Caco-2 (cell line): ENCODE measurements at regions not wholly inside any gene's neighbourhood (a gene's known extent, or its start where the extent isn't known, plus 50 kb on each side); places are given as distances from the start of the nearest gene placed in this dataset.

Source experiments
- BruUV-seq: library from RNA; stranded (reverse); fragments of 400-500 nt; replicated peaks from 2 replicates; lab custom pipeline; 2021; lab: Mats Ljungman, UMichigan
- CTCF ChIA-PET: fragments of 300-600 bp; sonication (Branson Sonifier 250); formaldehyde crosslinking; loops from one replicate; lab custom pipeline; 2022; ENCODE audit warnings: antibody characterized with exemption; lab: Charles Lee
- POLR2A ChIA-PET: fragments of 300-600 bp; sonication (Branson Sonifier 250); formaldehyde crosslinking; loops from one replicate; lab custom pipeline; 2022; ENCODE audit warnings: antibody characterized with exemption; lab: Charles Lee
- DNase-seq, 2 experiments: peaks; one replicate each; pipeline versions ENCODE4 v3.0.0 to v3.0.0-alpha.2; 2020 to 2022
- H3K27me3 ChIP-seq: replicated peaks from 2 replicates; pipeline ENCODE4 v1.6.0; 2011; ENCODE audit warnings: low read length; ENCODE audit not compliant: control insufficient read depth, insufficient read depth
- H3K36me3 ChIP-seq: 2 replicates; pipeline ENCODE4 v1.5.1; 2011; ENCODE audit warnings: low read length; ENCODE audit not compliant: control insufficient read depth, insufficient read depth
- H3K4me1 ChIP-seq: fragments of 250-450 bp; sonication (Bioruptor Pico); 2 replicates; pipeline ENCODE4 v1.5.1; 2020; ENCODE audit warnings: mild to moderate bottlenecking
- H3K4me3 ChIP-seq: 2 replicates; pipeline ENCODE4 v1.5.1; 2011; ENCODE audit warnings: low read depth, mild to moderate bottlenecking, control low read depth, low read length
- H3K9me3 ChIP-seq: fragments of 250-450 bp; sonication (Bioruptor Pico); 2 replicates; pipeline ENCODE4 v1.5.1; 2020; ENCODE audit warnings: mild to moderate bottlenecking, moderate library complexity
- H3K27ac Mint-ChIP-seq: one replicate; pipeline ENCODE4 v1.8.0; 2022; ENCODE audit warnings: mixed read lengths; ENCODE audit not compliant: unreplicated experiment
- H3K27me3 Mint-ChIP-seq: one replicate; pipeline ENCODE4 v1.8.0; 2022; ENCODE audit warnings: mixed read lengths; ENCODE audit not compliant: insufficient read depth, unreplicated experiment
- H3K36me3 Mint-ChIP-seq: one replicate; pipeline ENCODE4 v1.8.0; 2022; ENCODE audit warnings: mild to moderate bottlenecking, mixed read lengths; ENCODE audit not compliant: insufficient read depth, unreplicated experiment
- H3K4me1 Mint-ChIP-seq: one replicate; pipeline ENCODE4 v1.8.0; 2022; ENCODE audit warnings: low read depth, mixed read lengths; ENCODE audit not compliant: unreplicated experiment
- H3K4me3 Mint-ChIP-seq: one replicate; pipeline ENCODE4 v1.8.0; 2022; ENCODE audit warnings: mild to moderate bottlenecking, moderate library complexity, mixed read lengths; ENCODE audit not compliant: unreplicated experiment
- H3K9me3 Mint-ChIP-seq: one replicate; pipeline ENCODE4 v1.8.0; 2022; ENCODE audit warnings: mixed read lengths; ENCODE audit not compliant: unreplicated experiment
- intact Hi-C: fragments of 100-400 bp; cut with micrococcal nuclease; formaldehyde crosslinking; loops from one replicate; pipeline ENCODE4 v1.10.0; 2022; ENCODE audit not compliant: unreplicated experiment
- TF ChIP-seq, protein P1 (sequence below), 2 experiments: fragments of 200-600 bp in 1 of 2; IDR thresholded peaks; 1 replicate in 1 of 2; 2 replicates in 1 of 2; pipeline versions ENCODE4 v1.5.1 to v1.8.0; 2011 to 2022; ENCODE audit warnings: antibody characterized with exemption in 1 of 2, control low read depth in 1 of 2, inconsistent platforms in 1 of 2, low read depth in 1 of 2, low read length in 1 of 2, mild to moderate bottlenecking in 1 of 2, moderate library complexity in 1 of 2; ENCODE audit not compliant: insufficient read depth in 1 of 2, severe bottlenecking in 1 of 2, unreplicated experiment in 1 of 2

GRCh38 chr9:19720377-19720776 lies 68.5 kb downstream of the SLC24A2 start:
- Mint-ChIP-seq H3K27me3 (peaks cover 5% of the 10 kb centered on the region), H3K4me3 (no peak overlapping the region), H3K9me3 (no peaks in the 10 kb centered on the region), H3K27ac (no peak overlapping the region), H3K4me1 (no peaks in the 10 kb centered on the region), H3K36me3 (no peaks in the 10 kb centered on the region)
- Histone ChIP-seq H3K36me3 (no peaks in the 10 kb centered on the region), H3K9me3 (no peaks in the 10 kb centered on the region), H3K4me3 (no peak overlapping the region), H3K27me3 (no peaks in the 10 kb centered on the region), H3K4me1 (no peaks in the 10 kb centered on the region)
- intact Hi-C loops = no loop called here
- CTCF ChIA-PET = no interaction called here
- no TSS peak for BruUV-seq
- DNase-seq = peak in 1 of 2 experiments; percentile 35
- POLR2A ChIA-PET = no interaction called here
- TF ChIP-seq, protein P1, sequence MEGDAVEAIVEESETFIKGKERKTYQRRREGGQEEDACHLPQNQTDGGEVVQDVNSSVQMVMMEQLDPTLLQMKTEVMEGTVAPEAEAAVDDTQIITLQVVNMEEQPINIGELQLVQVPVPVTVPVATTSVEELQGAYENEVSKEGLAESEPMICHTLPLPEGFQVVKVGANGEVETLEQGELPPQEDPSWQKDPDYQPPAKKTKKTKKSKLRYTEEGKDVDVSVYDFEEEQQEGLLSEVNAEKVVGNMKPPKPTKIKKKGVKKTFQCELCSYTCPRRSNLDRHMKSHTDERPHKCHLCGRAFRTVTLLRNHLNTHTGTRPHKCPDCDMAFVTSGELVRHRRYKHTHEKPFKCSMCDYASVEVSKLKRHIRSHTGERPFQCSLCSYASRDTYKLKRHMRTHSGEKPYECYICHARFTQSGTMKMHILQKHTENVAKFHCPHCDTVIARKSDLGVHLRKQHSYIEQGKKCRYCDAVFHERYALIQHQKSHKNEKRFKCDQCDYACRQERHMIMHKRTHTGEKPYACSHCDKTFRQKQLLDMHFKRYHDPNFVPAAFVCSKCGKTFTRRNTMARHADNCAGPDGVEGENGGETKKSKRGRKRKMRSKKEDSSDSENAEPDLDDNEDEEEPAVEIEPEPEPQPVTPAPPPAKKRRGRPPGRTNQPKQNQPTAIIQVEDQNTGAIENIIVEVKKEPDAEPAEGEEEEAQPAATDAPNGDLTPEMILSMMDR (IDR thresholded peaks at IDR 0.05; ENCODE audit: insufficient read depth in 1 of 2, low read depth in 1 of 2, low read length in 1 of 2, severe bottlenecking in 1 of 2, unreplicated experiment in 1 of 2) = no peak

- TF ChIP-seq, protein P1 (IDR thresholded peaks at IDR 0.05; ENCODE audit: insufficient read depth in 1 of 2, low read depth in 1 of 2, low read length in 1 of 2, severe bottlenecking in 1 of 2, unreplicated experiment in 1 of 2) = no peak
- H3K27ac Mint-ChIP-seq = no peak overlapping the region
- no peaks in the 10 kb centered on the region for H3K4me1 Mint-ChIP-seq
- H3K4me3 ChIP-seq = no peak overlapping the region
- ChIA-PET POLR2A (no interaction called here), CTCF (no interaction called here)
- no peaks in the 10 kb centered on the region for H3K9me3 Mint-ChIP-seq
- no peak for DNase-seq
- H3K36me3 ChIP-seq = no peaks in the 10 kb centered on the region
- no peaks in the 10 kb centered on the region for H3K27me3 ChIP-seq
- H3K36me3 Mint-ChIP-seq = no peaks in the 10 kb centered on the region
- H3K27me3 Mint-ChIP-seq = peaks cover 13% of the 10 kb centered on the region
- BruUV-seq = no TSS peak
- no peaks in the 10 kb centered on the region for H3K9me3 ChIP-seq
- no peak overlapping the region for H3K4me3 Mint-ChIP-seq
- intact Hi-C loops = no loop called here
- H3K4me1 ChIP-seq = no peaks in the 10 kb centered on the region
Observed at GRCh38 chr9:19703702-19704101, 85.1 kb downstream of the SLC24A2 start.

- Mint-ChIP-seq H3K4me1 (no peaks in the 10 kb centered on the region), H3K4me3 (no peak overlapping the region), H3K27ac (no peak overlapping the region), H3K36me3 (no peaks in the 10 kb centered on the region), H3K27me3 (peaks cover 13% of the 10 kb centered on the region), H3K9me3 (no peaks in the 10 kb centered on the region)
- H3K27me3 ChIP-seq = no peaks in the 10 kb centered on the region
- POLR2A ChIA-PET = no interaction called here
- H3K9me3 ChIP-seq = no peaks in the 10 kb centered on the region
- no peak for DNase-seq
- TF ChIP-seq, protein P1 (IDR thresholded peaks at IDR 0.05; ENCODE audit: insufficient read depth in 1 of 2, low read depth in 1 of 2, low read length in 1 of 2, severe bottlenecking in 1 of 2, unreplicated experiment in 1 of 2) = no peak
- intact Hi-C loops = no loop called here
- no peak overlapping the region for H3K4me3 ChIP-seq
- no peaks in the 10 kb centered on the region for H3K4me1 ChIP-seq
- BruUV-seq = no TSS peak
- H3K36me3 ChIP-seq = no peaks in the 10 kb centered on the region
- CTCF ChIA-PET = no interaction called here
Observed at GRCh38 chr9:19701991-19702390, 86.8 kb downstream of the SLC24A2 start.
